ENCODE measurements at regions not wholly inside any gene's neighbourhood (a gene's known extent, or its start where the extent isn't known, plus 50 kb on each side); places are given as distances from the start of the nearest gene placed in this dataset.
A peak's percentile ranks its signal among the peaks of the same experiment; 100 is the strongest.

- TF ChIP-seq HMBOX1 (IDR thresholded peaks at IDR 0.05) (no peak), U2AF1 (optimal IDR thresholded peaks at IDR 0.05; ENCODE audit: low read depth, low read length) (no peak), SPI1 (IDR thresholded peaks at IDR 0.05; ENCODE audit: borderline replicate concordance, low read depth, low read length) (no peak), E2F8 (IDR thresholded peaks at IDR 0.05; ENCODE audit: low read depth, partially characterized antibody) (no peak), RAD21 (CRISPR knock-in tag; conservative IDR thresholded peaks at IDR 0.05 in 1 of 2, IDR thresholded peaks at IDR 0.05 in 1 of 2) (peak; percentile 22 to 50; a peak in 2 of 4 replicates), GABPA (tag; conservative IDR thresholded peaks at IDR 0.05; ENCODE audit: low read depth) (no peak), SRF (CRISPR knock-in tag; IDR thresholded peaks at IDR 0.05) (no peak), TARDBP (IDR thresholded peaks at IDR 0.05) (no peak), ZBTB34 (CRISPR knock-in tag; IDR thresholded peaks at IDR 0.05) (no peak)
Observed at GRCh38 chr4:12724510-12724909, 759.6 kb downstream of the RAB28 start (continued).

Data from K562 (cell line).